DND-41 (cell line): ENCODE measurements at regions not wholly inside any gene's neighbourhood (a gene's known extent, or its start where the extent isn't known, plus 50 kb on each side); places are given as distances from the start of the nearest gene placed in this dataset.

Source experiments
- ATAC-seq: fragments of 200-7000 bp; cut with Tn5 transposase; 3 replicates; pipeline ENCODE4 v1.9.1; 2021; ENCODE audit warnings: low read depth; ENCODE audit not compliant: insufficient read depth
- DNase-seq: peaks from one replicate; pipeline ENCODE4 v3.0.0-alpha.2; 2020
- H2AFZ ChIP-seq: 2 replicates; pipeline ENCODE4 v1.6.0; 2012; ENCODE audit warnings: low read depth, low read length
- H3K27ac ChIP-seq: 2 replicates; pipeline ENCODE4 v1.5.1; 2012; ENCODE audit warnings: low read length, inconsistent platforms
- H3K27me3 ChIP-seq: fragments of 200-600 bp; sonication (generic); 2 replicates; pipeline ENCODE4 v1.6.0; 2012; ENCODE audit warnings: low read length, mild to moderate bottlenecking, inconsistent platforms; ENCODE audit not compliant: insufficient read depth, poor library complexity
- H3K36me3 ChIP-seq: 2 replicates; pipeline ENCODE4 v1.5.1; 2012; ENCODE audit warnings: low read length, inconsistent platforms; ENCODE audit not compliant: insufficient read depth
- H3K4me1 ChIP-seq: 2 replicates; pipeline ENCODE4 v1.5.1; 2012; ENCODE audit warnings: mild to moderate bottlenecking, low read length; ENCODE audit not compliant: insufficient read depth
- H3K4me2 ChIP-seq: 2 replicates; pipeline ENCODE4 v1.6.0; 2012; ENCODE audit warnings: mild to moderate bottlenecking, moderate library complexity, low read length, inconsistent platforms; ENCODE audit not compliant: insufficient read depth
- H3K4me3 ChIP-seq, 2 experiments: fragments of 200-600 bp in 1 of 2; shearing (Covaris generic) in 1 of 2; 2 replicates each; pipeline ENCODE4 v1.5.1; 2012 to 2016; ENCODE audit warnings: inconsistent platforms in 2 of 2, low read length in 2 of 2, mild to moderate bottlenecking in 2 of 2, low read depth in 1 of 2, moderate library complexity in 1 of 2
- H3K79me2 ChIP-seq: 2 replicates; pipeline ENCODE4 v1.6.0; 2012; ENCODE audit warnings: low read length, inconsistent platforms; ENCODE audit not compliant: insufficient read depth
- H3K9ac ChIP-seq: 2 replicates; pipeline ENCODE4 v1.6.0; 2012; ENCODE audit warnings: low read depth, mild to moderate bottlenecking, inconsistent platforms, low read length, moderate library complexity
- H3K9me3 ChIP-seq: 2 replicates; pipeline ENCODE4 v1.5.1; 2012; ENCODE audit warnings: low read length, moderate library complexity, mild to moderate bottlenecking, inconsistent platforms; ENCODE audit not compliant: insufficient read depth, severe bottlenecking
- H4K20me1 ChIP-seq: 2 replicates; pipeline ENCODE4 v1.6.0; 2012; ENCODE audit warnings: low read length; ENCODE audit not compliant: insufficient read depth
- CTCF ChIP-seq: IDR thresholded peaks from 2 replicates; pipeline ENCODE4 v1.5.1; 2012; ENCODE audit warnings: borderline replicate concordance, low read length, moderate library complexity, mild to moderate bottlenecking; ENCODE audit not compliant: poor library complexity, severe bottlenecking; ENCODE audit errors: extremely low read depth
- EZH2 ChIP-seq: IDR thresholded peaks from 3 replicates; pipeline ENCODE4 v1.6.1; 2012; ENCODE audit warnings: borderline replicate concordance, low read depth, mild to moderate bottlenecking, moderate library complexity, low read length, inconsistent platforms; ENCODE audit not compliant: severe bottlenecking

GRCh38 chr10:20350509-20350908 lies 534.3 kb downstream of the PLXDC2 start:
- Histone ChIP-seq H3K79me2 (no peaks in the 10 kb centered on the region), H3K36me3 (no peaks in the 10 kb centered on the region), H4K20me1 (no peaks in the 10 kb centered on the region), H3K27me3 (no peaks in the 10 kb centered on the region), H3K9ac (no peak overlapping the region), H3K4me3 (no peak overlapping the region), H3K4me2 (no peak overlapping the region), H3K27ac (no peak overlapping the region), H2AFZ (no peak overlapping the region), H3K4me1 (no peaks in the 10 kb centered on the region), H3K9me3 (peaks cover 3% of the 10 kb centered on the region)
- ATAC-seq (no peak), DNase-seq (no peak)
- TF ChIP-seq EZH2 (no peak), CTCF (no peak)

DNA sequence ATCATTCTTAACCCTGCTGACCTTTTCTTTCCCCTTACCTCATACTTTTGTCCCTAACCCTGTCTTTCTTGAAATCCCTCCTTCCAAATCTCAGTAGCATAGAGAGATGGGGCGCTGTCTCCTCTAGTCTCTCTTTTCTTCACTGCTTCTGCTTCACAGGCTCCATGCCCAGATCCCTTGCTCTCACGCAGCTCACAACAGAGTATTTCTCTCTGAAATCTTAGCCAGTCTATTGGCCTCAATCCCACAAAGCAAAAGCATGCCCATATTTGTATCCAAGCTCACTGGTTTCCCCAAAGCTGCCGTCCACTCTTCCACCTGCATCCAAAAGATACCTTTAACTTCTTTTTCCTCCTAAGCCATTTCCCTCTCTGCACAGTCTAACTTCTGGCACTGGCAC lies 526.8 kb downstream of the PLXDC2 start:
- Histone ChIP-seq H4K20me1 (no peaks in the 10 kb centered on the region), H3K9ac (no peak overlapping the region)

More for the DNA sequence above, 526.8 kb downstream of the PLXDC2 start:
- no peak overlapping the region for H2AFZ ChIP-seq
- H3K27ac ChIP-seq, result no peak overlapping the region
- H3K4me1 ChIP-seq, result no peaks in the 10 kb centered on the region
- DNase-seq, result no peak
- no peaks in the 10 kb centered on the region for H3K36me3 ChIP-seq
- no peak overlapping the region for H3K4me2 ChIP-seq
- H3K27me3 ChIP-seq, result no peaks in the 10 kb centered on the region
- peaks cover 3% of the 10 kb centered on the region for H3K9me3 ChIP-seq
- no peaks in the 10 kb centered on the region for H3K79me2 ChIP-seq
- ATAC-seq, result no peak
- TF ChIP-seq EZH2 (no peak), CTCF (no peak)
- no peak overlapping the region for H3K4me3 ChIP-seq
